GM19468 (cell line): ENCODE measurements at regions not wholly inside any gene's neighbourhood (a gene's known extent, or its start where the extent isn't known, plus 50 kb on each side); places are given as distances from the start of the nearest gene placed in this dataset.
A peak's percentile ranks its signal among the peaks of the same experiment; 100 is the strongest.

Experiments
- ATAC-seq: cut with Tn5 transposase; IDR thresholded peaks from one replicate; pipeline ENCODE4 v1.9.1; 2021; ENCODE audit warnings: mild to moderate bottlenecking, moderate library complexity, moderate number of reproducible peaks; ENCODE audit not compliant: unreplicated experiment; ENCODE audit errors: extremely low read depth

GRCh38 chr5:8851101-8851500, 694.8 kb downstream of the SEMA5A start:
- no peak for ATAC-seq

- ATAC-seq = no peak
Measured at GRCh38 chr5:8857051-8857450, 688.8 kb downstream of the SEMA5A start.

- no peak for ATAC-seq
Measured at GRCh38 chr5:8861764-8862163, 684.1 kb downstream of the SEMA5A start.

GRCh38 chr5:8864053-8864452, 681.8 kb downstream of the SEMA5A start:
- ATAC-seq = no peak

GRCh38 chr5:8865266-8865665, 680.6 kb downstream of the SEMA5A start:
- no peak for ATAC-seq

- ATAC-seq = no peak
Measured at GRCh38 chr5:8865686-8866374, 680.0 kb downstream of the SEMA5A start.

- ATAC-seq = no peak
Measured at GRCh38 chr5:8868283-8868682, 677.6 kb downstream of the SEMA5A start.

GRCh38 chr5:8869932-8870331, 675.9 kb downstream of the SEMA5A start:
- no peak for ATAC-seq

- ATAC-seq = no peak
Measured at GRCh38 chr5:8870349-8870958, 675.4 kb downstream of the SEMA5A start.

- no peak for ATAC-seq
Measured at GRCh38 chr5:8870959-8871355, 674.9 kb downstream of the SEMA5A start.

- no peak for ATAC-seq
Measured at GRCh38 chr5:8871446-8871845, 674.4 kb downstream of the SEMA5A start.

- ATAC-seq = no peak
Measured at GRCh38 chr5:8875722-8876121, 670.2 kb downstream of the SEMA5A start.

- ATAC-seq = peak; percentile 48
Measured at GRCh38 chr5:8879248-8879647, 666.6 kb downstream of the SEMA5A start.

GRCh38 chr5:8884029-8884428, 661.8 kb downstream of the SEMA5A start:
- ATAC-seq = no peak

- ATAC-seq = no peak
Measured at GRCh38 chr5:8892926-8893325, 652.9 kb downstream of the SEMA5A start.

- no peak for ATAC-seq
Measured at GRCh38 chr5:8894031-8894430, 651.8 kb downstream of the SEMA5A start.

GRCh38 chr5:8895062-8895461, 650.8 kb downstream of the SEMA5A start:
- no peak for ATAC-seq

GRCh38 chr5:8895599-8895998, 650.3 kb downstream of the SEMA5A start:
- ATAC-seq = no peak

GRCh38 chr5:8897316-8897715, 648.6 kb downstream of the SEMA5A start:
- ATAC-seq = no peak

- ATAC-seq = no peak
Measured at GRCh38 chr5:8905021-8905420, 640.9 kb downstream of the SEMA5A start.

- no peak for ATAC-seq
Measured at GRCh38 chr5:8906303-8906967, 639.4 kb downstream of the SEMA5A start.
